ENCODE measurements at regions not wholly inside any gene's neighbourhood (a gene's known extent, or its start where the extent isn't known, plus 50 kb on each side); places are given as distances from the start of the nearest gene placed in this dataset.
"Not testable (repeated sequence)": the region's sequence is repeated elsewhere in the genome, so short reads cannot be mapped to it uniquely, and the experiment has no call there.

- no peak for DNase-seq (ENCODE audit: low read depth in 3 of 3)
These were observed 431.4 kb downstream of the ACTR3B start for GRCh38 chr7:153190986-153191385.

GRCh38 chr7:153193144-153193595, 433.6 kb downstream of the ACTR3B start:
- peak in 1 of 3 experiments; percentile 4 for DNase-seq (ENCODE audit: low read depth in 3 of 3)

GRCh38 chr7:153217032-153217431, 457.5 kb downstream of the ACTR3B start:
- DNase-seq (ENCODE audit: low read depth in 3 of 3), result no peak

- no peak for DNase-seq (ENCODE audit: low read depth in 3 of 3)
These were observed 465.3 kb downstream of the ACTR3B start for GRCh38 chr7:153224890-153225289.

- not testable (repeated sequence) for DNase-seq (ENCODE audit: low read depth in 3 of 3)
These were observed 485.6 kb downstream of the ACTR3B start for GRCh38 chr7:153245136-153245535.

- DNase-seq (ENCODE audit: low read depth in 3 of 3), result no peak
These were observed 486.3 kb downstream of the ACTR3B start for GRCh38 chr7:153245809-153246208.

GRCh38 chr7:153247926-153248325, 488.4 kb downstream of the ACTR3B start:
- no peak for DNase-seq (ENCODE audit: low read depth in 3 of 3)

GRCh38 chr7:153258686-153259085, 499.1 kb downstream of the ACTR3B start:
- no peak for DNase-seq (ENCODE audit: low read depth in 3 of 3)

- no peak for DNase-seq (ENCODE audit: low read depth in 3 of 3)
These were observed 516.8 kb downstream of the ACTR3B start for GRCh38 chr7:153276394-153276793.

GRCh38 chr7:153286763-153287162, 527.2 kb downstream of the ACTR3B start:
- DNase-seq (ENCODE audit: low read depth in 3 of 3), result no peak

GRCh38 chr7:153290066-153290465, 530.5 kb downstream of the ACTR3B start:
- no peak for DNase-seq (ENCODE audit: low read depth in 3 of 3)

GRCh38 chr7:153297141-153297540, 537.6 kb downstream of the ACTR3B start:
- DNase-seq (ENCODE audit: low read depth in 3 of 3), result no peak

- DNase-seq (ENCODE audit: low read depth in 3 of 3), result no peak
These were observed 542.4 kb downstream of the ACTR3B start for GRCh38 chr7:153301936-153302335.

GRCh38 chr7:153320005-153320404, 560.5 kb downstream of the ACTR3B start:
- no peak for DNase-seq (ENCODE audit: low read depth in 3 of 3)

GRCh38 chr7:153320681-153321080, 561.1 kb downstream of the ACTR3B start:
- DNase-seq (ENCODE audit: low read depth in 3 of 3), result no peak

GRCh38 chr7:153322991-153323390, 563.4 kb downstream of the ACTR3B start:
- no peak for DNase-seq (ENCODE audit: low read depth in 3 of 3)

GRCh38 chr7:153324094-153324493, 564.5 kb downstream of the ACTR3B start:
- DNase-seq (ENCODE audit: low read depth in 3 of 3), result no peak

- DNase-seq (ENCODE audit: low read depth in 3 of 3), result no peak
These were observed 568.1 kb downstream of the ACTR3B start for GRCh38 chr7:153327683-153328082.

- no peak for DNase-seq (ENCODE audit: low read depth in 3 of 3)
These were observed 571.9 kb downstream of the ACTR3B start for GRCh38 chr7:153331427-153331826.

GRCh38 chr7:153354071-153354470, 594.5 kb downstream of the ACTR3B start:
- no peak for DNase-seq (ENCODE audit: low read depth in 3 of 3)

GRCh38 chr7:153370092-153370491, 610.5 kb downstream of the ACTR3B start:
- no peak for DNase-seq (ENCODE audit: low read depth in 3 of 3)

- no peak for DNase-seq (ENCODE audit: low read depth in 3 of 3)
These were observed 621.1 kb downstream of the ACTR3B start for GRCh38 chr7:153380636-153381035.

- DNase-seq (ENCODE audit: low read depth in 3 of 3), result no peak
These were observed 621.9 kb downstream of the ACTR3B start for GRCh38 chr7:153381275-153382040.

- DNase-seq (ENCODE audit: low read depth in 3 of 3), result no peak
These were observed 623.1 kb downstream of the ACTR3B start for GRCh38 chr7:153382641-153383101.

Measured in stimulated activated CD4-positive, alpha-beta T cell treated with anti-CD3 and anti-CD28 coated beads, TNF-alpha, amount 100 ng/mL, for 24 hours (primary cell).